IMR-90 (cell line): ENCODE measurements at regions not wholly inside any gene's neighbourhood (a gene's known extent, or its start where the extent isn't known, plus 50 kb on each side); places are given as distances from the start of the nearest gene placed in this dataset.

Experiments used
- BHLHE40 ChIP-seq: fragments of 150-350 bp; IDR thresholded peaks from 2 replicates; pipeline ENCODE4 v1.6.1; 2016; ENCODE audit warnings: mild to moderate bottlenecking, low read depth, low read length
- MAZ ChIP-seq: IDR thresholded peaks from 2 replicates; pipeline ENCODE4 v1.6.1; 2012; ENCODE audit warnings: low read depth, mild to moderate bottlenecking, low read length, improper control_type of control experiment, moderate library complexity, borderline replicate concordance
- MXI1 ChIP-seq: IDR thresholded peaks from 2 replicates; pipeline ENCODE4 v1.6.1; 2012; ENCODE audit warnings: low read depth, mild to moderate bottlenecking, low read length, moderate library complexity, borderline replicate concordance
- POLR2A ChIP-seq: IDR thresholded peaks from 2 replicates; pipeline ENCODE4 v1.6.1; 2012; ENCODE audit warnings: mild to moderate bottlenecking, low read depth, low read length
- RAD21 ChIP-seq: IDR thresholded peaks from 2 replicates; pipeline ENCODE4 v1.6.1; 2012; ENCODE audit warnings: low read length, improper control_type of control experiment
- RCOR1 ChIP-seq: IDR thresholded peaks from 2 replicates; pipeline ENCODE4 v1.6.1; 2012; ENCODE audit warnings: mild to moderate bottlenecking, low read length, improper control_type of control experiment; ENCODE audit not compliant: insufficient replicate concordance
- RFX5 ChIP-seq: IDR thresholded peaks from 2 replicates; pipeline ENCODE4 v1.8.0; 2012; ENCODE audit warnings: low read depth, mild to moderate bottlenecking, low read length, moderate library complexity
- USF2 ChIP-seq: fragments of 150-350 bp; IDR thresholded peaks from 2 replicates; pipeline ENCODE4 v1.6.1; 2017; ENCODE audit warnings: mild to moderate bottlenecking, antibody characterized with exemption, low read length, low read depth
- TF ChIP-seq, protein P1 (sequence below): conservative IDR thresholded peaks from 2 replicates; pipeline ENCODE4 v1.5.1; 2012; ENCODE audit warnings: mild to moderate bottlenecking, low read depth, low read length, improper control_type of control experiment

DNA sequence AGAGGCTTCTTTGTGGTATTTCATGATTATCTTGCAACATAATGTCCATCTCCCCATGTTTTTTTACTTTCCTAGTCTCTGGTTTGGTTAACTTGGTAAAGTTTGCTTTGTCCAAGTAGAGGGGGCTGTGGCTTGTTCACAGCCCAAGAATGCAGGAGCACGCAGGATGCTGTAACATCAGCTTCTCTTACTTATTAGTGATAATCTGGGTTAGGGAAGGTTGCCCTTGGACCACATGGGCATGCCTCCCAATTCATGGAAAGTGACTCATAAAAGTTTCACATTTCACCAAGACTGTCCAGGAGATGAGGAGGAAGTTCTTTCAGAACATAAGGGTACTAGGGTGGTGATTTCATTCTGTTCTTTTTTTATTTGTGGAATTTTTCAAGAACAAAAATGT lies 146.0 kb upstream of the USP9Y start:
- TF ChIP-seq POLR2A = no peak
- TF ChIP-seq, protein P1, sequence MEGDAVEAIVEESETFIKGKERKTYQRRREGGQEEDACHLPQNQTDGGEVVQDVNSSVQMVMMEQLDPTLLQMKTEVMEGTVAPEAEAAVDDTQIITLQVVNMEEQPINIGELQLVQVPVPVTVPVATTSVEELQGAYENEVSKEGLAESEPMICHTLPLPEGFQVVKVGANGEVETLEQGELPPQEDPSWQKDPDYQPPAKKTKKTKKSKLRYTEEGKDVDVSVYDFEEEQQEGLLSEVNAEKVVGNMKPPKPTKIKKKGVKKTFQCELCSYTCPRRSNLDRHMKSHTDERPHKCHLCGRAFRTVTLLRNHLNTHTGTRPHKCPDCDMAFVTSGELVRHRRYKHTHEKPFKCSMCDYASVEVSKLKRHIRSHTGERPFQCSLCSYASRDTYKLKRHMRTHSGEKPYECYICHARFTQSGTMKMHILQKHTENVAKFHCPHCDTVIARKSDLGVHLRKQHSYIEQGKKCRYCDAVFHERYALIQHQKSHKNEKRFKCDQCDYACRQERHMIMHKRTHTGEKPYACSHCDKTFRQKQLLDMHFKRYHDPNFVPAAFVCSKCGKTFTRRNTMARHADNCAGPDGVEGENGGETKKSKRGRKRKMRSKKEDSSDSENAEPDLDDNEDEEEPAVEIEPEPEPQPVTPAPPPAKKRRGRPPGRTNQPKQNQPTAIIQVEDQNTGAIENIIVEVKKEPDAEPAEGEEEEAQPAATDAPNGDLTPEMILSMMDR = no peak
- TF ChIP-seq MXI1 = no peak
- no peak for TF ChIP-seq RCOR1
- no peak for TF ChIP-seq MAZ
- no peak for TF ChIP-seq USF2
- no peak for TF ChIP-seq BHLHE40
- no peak for TF ChIP-seq RFX5
- no peak for TF ChIP-seq RAD21
